Naive thymus-derived CD4-positive, alpha-beta T cell (primary cell): ENCODE measurements at regions not wholly inside any gene's neighbourhood (a gene's known extent, or its start where the extent isn't known, plus 50 kb on each side); places are given as distances from the start of the nearest gene placed in this dataset.

Experiments
- ATAC-seq: fragments of 150-1000 bp; cut with Tn5 transposase; 2 replicates; pipeline ENCODE4 v1.10.0; 2021; ENCODE audit warnings: mild to moderate bottlenecking, moderate library complexity
- CTCF ChIA-PET: fragments of 350-600 bp; sonication (Branson Sonifier 250); formaldehyde crosslinking; loops from one replicate; lab custom pipeline; 2021; ENCODE audit warnings: antibody characterized with exemption; lab: Charles Lee
- POLR2A ChIA-PET: fragments of 350-600 bp; sonication (Branson Sonifier 250); formaldehyde crosslinking; loops from one replicate; lab custom pipeline; 2021; ENCODE audit warnings: antibody characterized with exemption, inconsistent platforms; lab: Charles Lee
- DNase-seq, 9 donors: peaks; one replicate each; pipeline versions ENCODE4 v3.0.0 to v3.0.0-alpha.2; 2020 to 2022; ENCODE audit warnings: mixed read lengths in 1 of 9
- H3K27ac ChIP-seq: one replicate; pipeline ENCODE4 v1.7.0; 2013; ENCODE audit warnings: mild to moderate bottlenecking, low read depth, low read length, moderate library complexity
- H3K27me3 ChIP-seq, 2 donors: one replicate each; pipeline ENCODE4 v1.7.0; 2013; ENCODE audit warnings: low read length in 2 of 2, mild to moderate bottlenecking in 2 of 2, moderate library complexity in 2 of 2; ENCODE audit not compliant: control insufficient read depth in 2 of 2, insufficient read depth in 2 of 2
- H3K36me3 ChIP-seq, 3 experiments: 1 replicate in 2 of 3; 2 replicates in 1 of 3; pipeline ENCODE4 v1.7.0; 2013; ENCODE audit warnings: low read length in 3 of 3, mild to moderate bottlenecking in 3 of 3, moderate library complexity in 1 of 3; ENCODE audit not compliant: insufficient read depth in 3 of 3, control insufficient read depth in 2 of 3
- H3K4me1 ChIP-seq, 2 donors: one replicate each; pipeline ENCODE4 v1.7.0; 2013; ENCODE audit warnings: low read length in 2 of 2, mild to moderate bottlenecking in 2 of 2, moderate library complexity in 1 of 2; ENCODE audit not compliant: control insufficient read depth in 2 of 2, insufficient read depth in 2 of 2
- H3K4me3 ChIP-seq: 2 replicates; pipeline ENCODE4 v1.7.0; 2013; ENCODE audit warnings: mild to moderate bottlenecking, low read length
- H3K9me3 ChIP-seq, 3 experiments: 1 replicate in 2 of 3; 2 replicates in 1 of 3; pipeline ENCODE4 v1.7.0; 2013; ENCODE audit warnings: low read length in 3 of 3; ENCODE audit not compliant: control insufficient read depth in 2 of 3
- H3K27ac Mint-ChIP-seq, 9 donors: one replicate each; pipeline ENCODE4 v1.8.0; 2020 to 2022; ENCODE audit warnings: mixed read lengths in 9 of 9, mild to moderate bottlenecking in 8 of 9, moderate library complexity in 5 of 9, inconsistent platforms in 2 of 9
- H3K27me3 Mint-ChIP-seq, 5 donors: one replicate each; pipeline ENCODE4 v1.8.0; 2021 to 2022; ENCODE audit warnings: mixed read lengths in 5 of 5, mild to moderate bottlenecking in 1 of 5
- H3K36me3 Mint-ChIP-seq, 5 donors: one replicate each; pipeline ENCODE4 v1.8.0; 2020 to 2022; ENCODE audit warnings: mixed read lengths in 5 of 5, mild to moderate bottlenecking in 3 of 5, inconsistent platforms in 1 of 5
- H3K4me1 Mint-ChIP-seq, 7 donors: one replicate each; pipeline ENCODE4 v1.8.0; 2020 to 2022; ENCODE audit warnings: mixed read lengths in 7 of 7, mild to moderate bottlenecking in 3 of 7, inconsistent platforms in 1 of 7
- H3K4me3 Mint-ChIP-seq, 10 donors: one replicate each; pipeline ENCODE4 v1.8.0; 2020 to 2022; ENCODE audit warnings: mild to moderate bottlenecking in 10 of 10, mixed read lengths in 10 of 10, moderate library complexity in 6 of 10, inconsistent platforms in 2 of 10
- H3K9me3 Mint-ChIP-seq, 11 donors: one replicate each; pipeline ENCODE4 v1.8.0; 2020 to 2022; ENCODE audit warnings: mixed read lengths in 11 of 11, mild to moderate bottlenecking in 4 of 11, inconsistent platforms in 1 of 11, moderate library complexity in 1 of 11
- intact Hi-C, 2 donors: fragments of 100-400 bp; cut with micrococcal nuclease; formaldehyde crosslinking; loops; one replicate each; pipeline ENCODE4 v1.15.1; 2023

- DNase-seq (no peak), ATAC-seq (no peak)
- H3K36me3 Mint-ChIP-seq: no peaks in the 10 kb centered on the region
- CTCF ChIA-PET: interaction anchor here (0.7 kb wide), 1 partner anchor 399 kb away, joined by 6 read pairs; no protein-coding TSS in a partner anchor
- Histone ChIP-seq H3K36me3 (no peaks in the 10 kb centered on the region), H3K4me1 (no peaks in the 10 kb centered on the region), H3K4me3 (no peak overlapping the region), H3K27me3 (no peaks in the 10 kb centered on the region), H3K9me3 (no peaks in the 10 kb centered on the region), H3K27ac (no peak overlapping the region)
- H3K27ac Mint-ChIP-seq: no peak overlapping the region
- no peaks in the 10 kb centered on the region for H3K9me3 Mint-ChIP-seq
- POLR2A ChIA-PET: no interaction called here
- H3K4me1 Mint-ChIP-seq: peaks cover 0 to 1% (median 0%) of the 10 kb centered on the region in 7 donors
- H3K4me3 Mint-ChIP-seq: no peak overlapping the region
- peaks cover 0 to 24% (median 0%) of the 10 kb centered on the region in 5 donors for H3K27me3 Mint-ChIP-seq
- intact Hi-C loops: no loop called here
Measured at GRCh38 chr12:94705676-94706075, 55.3 kb upstream of the TMCC3 start.

GRCh38 chr12:94704452-94705306 is 54.3 kb upstream of the TMCC3 start:
- no peak for ATAC-seq
- H3K36me3 Mint-ChIP-seq: no peaks in the 10 kb centered on the region

GRCh38 chr12:94702696-94703095 is 52.3 kb upstream of the TMCC3 start:
- H3K27me3 ChIP-seq: no peaks in the 10 kb centered on the region
- intact Hi-C loops: no loop called here
- H3K27ac Mint-ChIP-seq: no peak overlapping the region

More at GRCh38 chr12:94704452-94705306, 54.3 kb upstream of the TMCC3 start:
- Histone ChIP-seq H3K36me3 (no peaks in the 10 kb centered on the region), H3K9me3 (no peaks in the 10 kb centered on the region), H3K27me3 (no peaks in the 10 kb centered on the region), H3K27ac (no peak overlapping the region), H3K4me1 (no peaks in the 10 kb centered on the region), H3K4me3 (no peak overlapping the region)
- no peak for DNase-seq
- intact Hi-C loops: no loop called here
- peaks cover 0 to 1% (median 0%) of the 10 kb centered on the region in 7 donors for H3K4me1 Mint-ChIP-seq
- H3K4me3 Mint-ChIP-seq: no peak overlapping the region
- ChIA-PET POLR2A (no interaction called here), CTCF (no interaction called here)
- H3K27me3 Mint-ChIP-seq: peaks cover 0 to 26% (median 4%) of the 10 kb centered on the region in 5 donors
- H3K27ac Mint-ChIP-seq: no peak overlapping the region
- peaks cover 0 to 2% (median 0%) of the 10 kb centered on the region in 11 donors for H3K9me3 Mint-ChIP-seq

GRCh38 chr12:94701711-94702110 is 51.4 kb upstream of the TMCC3 start:
- Histone ChIP-seq H3K9me3 (no peaks in the 10 kb centered on the region), H3K4me3 (no peak overlapping the region), H3K27me3 (no peaks in the 10 kb centered on the region), H3K27ac (no peak overlapping the region), H3K36me3 (no peaks in the 10 kb centered on the region), H3K4me1 (no peaks in the 10 kb centered on the region)
- no peaks in the 10 kb centered on the region for H3K36me3 Mint-ChIP-seq
- ChIA-PET CTCF (interaction anchor here (0.6 kb wide), 1 partner anchor 785 kb away, joined by 3 read pairs; no protein-coding TSS in a partner anchor), POLR2A (no interaction called here)
- intact Hi-C loops: no loop called here
- DNase-seq (no peak), ATAC-seq (no peak)
- peaks cover 4 to 29% (median 6%) of the 10 kb centered on the region in 5 donors for H3K27me3 Mint-ChIP-seq
- H3K9me3 Mint-ChIP-seq: peaks cover 0 to 6% (median 0%) of the 10 kb centered on the region in 11 donors
- H3K4me3 Mint-ChIP-seq: no peak overlapping the region
- H3K27ac Mint-ChIP-seq: no peak overlapping the region
- peaks cover 0 to 1% (median 0%) of the 10 kb centered on the region in 7 donors for H3K4me1 Mint-ChIP-seq

More at GRCh38 chr12:94702696-94703095, 52.3 kb upstream of the TMCC3 start:
- no peak for DNase-seq
- Histone ChIP-seq H3K27ac (no peak overlapping the region), H3K4me3 (no peak overlapping the region), H3K9me3 (no peaks in the 10 kb centered on the region), H3K36me3 (no peaks in the 10 kb centered on the region), H3K4me1 (no peaks in the 10 kb centered on the region)
- ChIA-PET CTCF (no interaction called here), POLR2A (no interaction called here)
- H3K27me3 Mint-ChIP-seq: peaks cover 4 to 29% (median 6%) of the 10 kb centered on the region in 5 donors
- no peak for ATAC-seq
- no peaks in the 10 kb centered on the region for H3K36me3 Mint-ChIP-seq
- peaks cover 0 to 6% (median 0%) of the 10 kb centered on the region in 11 donors for H3K9me3 Mint-ChIP-seq
- H3K4me3 Mint-ChIP-seq: no peak overlapping the region
- peaks cover 0 to 1% (median 0%) of the 10 kb centered on the region in 7 donors for H3K4me1 Mint-ChIP-seq

- Mint-ChIP-seq H3K36me3 (no peaks in the 10 kb centered on the region), H3K4me1 (no peaks in the 10 kb centered on the region), H3K27ac (no peak overlapping the region), H3K4me3 (no peak overlapping the region), H3K27me3 (peaks cover 4 to 27% (median 6%) of the 10 kb centered on the region in 5 donors), H3K9me3 (peaks cover 0 to 6% (median 0%) of the 10 kb centered on the region in 11 donors)
- ChIA-PET CTCF (interaction anchor here (0.7 kb wide), 1 partner anchor 13 kb away, joined by 3 read pairs; no protein-coding TSS in a partner anchor), POLR2A (no interaction called here)
- H3K27ac ChIP-seq: no peak overlapping the region
- intact Hi-C loops: no loop called here
- H3K4me1 ChIP-seq: no peaks in the 10 kb centered on the region
- no peak overlapping the region for H3K4me3 ChIP-seq
- ATAC-seq (no peak), DNase-seq (no peak)
- no peaks in the 10 kb centered on the region for H3K9me3 ChIP-seq
- H3K27me3 ChIP-seq: no peaks in the 10 kb centered on the region
- no peaks in the 10 kb centered on the region for H3K36me3 ChIP-seq
Measured at GRCh38 chr12:94700662-94701061, 50.3 kb upstream of the TMCC3 start.
